Panc1 (cell line): ENCODE measurements at regions not wholly inside any gene's neighbourhood (a gene's known extent, or its start where the extent isn't known, plus 50 kb on each side); places are given as distances from the start of the nearest gene placed in this dataset.

Source experiments
- ATAC-seq: fragments of 200-7000 bp; cut with Tn5 transposase; 2 replicates; pipeline ENCODE4 v1.9.1; 2020; ENCODE audit warnings: mild to moderate bottlenecking, moderate library complexity
- BruUV-seq: library from RNA; stranded (reverse); fragments of 400-500 nt; replicated peaks from 2 replicates; lab custom pipeline; 2021; lab: Mats Ljungman, UMichigan
- CTCF ChIA-PET: fragments of 300-600 bp; sonication (Branson Sonifier 250); formaldehyde crosslinking; loops from one replicate; lab custom pipeline; 2022; ENCODE audit warnings: antibody characterized with exemption; lab: Charles Lee
- POLR2A ChIA-PET: fragments of 300-600 bp; sonication (Branson Sonifier 250); formaldehyde crosslinking; loops from one replicate; lab custom pipeline; 2022; ENCODE audit warnings: antibody characterized with exemption; lab: Charles Lee
- DNase-seq: peaks from one replicate; pipeline ENCODE4 v3.0.0-alpha.2; 2010; ENCODE audit warnings: low read depth, low spot score
- H3K27ac ChIP-seq: 2 replicates; pipeline ENCODE4 v1.5.1; 2011; ENCODE audit warnings: mild to moderate bottlenecking, low read length, inconsistent platforms
- H3K27me3 ChIP-seq: fragments of 200-500 bp; sonication (Bioruptor generic); 2 replicates; pipeline ENCODE4 v1.6.0; 2014; ENCODE audit warnings: low read length, inconsistent platforms; ENCODE audit not compliant: control insufficient read depth, insufficient read depth
- H3K36me3 ChIP-seq: fragments of 200-500 bp; sonication (Bioruptor generic); 2 replicates; pipeline ENCODE4 v1.5.1; 2014; ENCODE audit warnings: inconsistent platforms, mild to moderate bottlenecking, low read length, moderate library complexity; ENCODE audit not compliant: control insufficient read depth, insufficient read depth
- H3K4me1 ChIP-seq: 2 replicates; pipeline ENCODE4 v1.5.1; 2011; ENCODE audit warnings: inconsistent platforms, mild to moderate bottlenecking, low read length, moderate library complexity; ENCODE audit not compliant: control insufficient read depth, insufficient read depth
- H3K4me3 ChIP-seq, 2 experiments: 2 replicates each; pipeline ENCODE4 v1.5.1; 2011 to 2012; ENCODE audit warnings: low read depth in 2 of 2, low read length in 2 of 2, mild to moderate bottlenecking in 2 of 2, inconsistent platforms in 1 of 2, moderate library complexity in 1 of 2
- H3K9me3 ChIP-seq: fragments of 200-500 bp; sonication (Bioruptor generic); 2 replicates; pipeline ENCODE4 v1.5.1; 2014; ENCODE audit warnings: low read depth, mild to moderate bottlenecking, inconsistent platforms, low read length, moderate library complexity; ENCODE audit not compliant: control insufficient read depth, insufficient read depth
- POLR2AphosphoS5 ChIP-seq: IDR thresholded peaks from 2 replicates; pipeline ENCODE4 v1.6.1; 2012; ENCODE audit warnings: mild to moderate bottlenecking, low read depth, low read length, moderate library complexity
- SIN3A ChIP-seq: IDR thresholded peaks from 2 replicates; pipeline ENCODE4 v1.6.1; 2012; ENCODE audit warnings: low read depth, mild to moderate bottlenecking, low read length, moderate library complexity, borderline replicate concordance; ENCODE audit not compliant: insufficient read depth
- TCF7L2 ChIP-seq: IDR thresholded peaks from 2 replicates; pipeline ENCODE4 v1.6.1; 2011; ENCODE audit warnings: mild to moderate bottlenecking, low read depth, low read length, inconsistent platforms
- in situ Hi-C: cut with HindIII; loops from 2 replicates; pipeline ENCODE4 v1.10.0; 2016; ENCODE audit warnings: low sequenced_read_pairs, low pct_unique_long_range_greater_than_20kb
- intact Hi-C: fragments of 100-400 bp; cut with micrococcal nuclease; formaldehyde crosslinking; loops from one replicate; pipeline ENCODE4 v1.10.0; 2022; ENCODE audit not compliant: unreplicated experiment
- TF ChIP-seq, protein P1 (sequence below), 2 experiments: IDR thresholded peaks; 2 replicates each; pipeline ENCODE4 v1.6.1; 2011 to 2012; ENCODE audit warnings: low read depth in 2 of 2, control low read depth in 1 of 2, low read length in 1 of 2, mild to moderate bottlenecking in 1 of 2, moderate library complexity in 1 of 2; ENCODE audit not compliant: insufficient read depth in 1 of 2
- TF ChIP-seq, protein P2 (sequence below): fragments of 450-650 bp; IDR thresholded peaks from 2 replicates; pipeline ENCODE4 v1.5.1; 2017; ENCODE audit warnings: mild to moderate bottlenecking

DNA sequence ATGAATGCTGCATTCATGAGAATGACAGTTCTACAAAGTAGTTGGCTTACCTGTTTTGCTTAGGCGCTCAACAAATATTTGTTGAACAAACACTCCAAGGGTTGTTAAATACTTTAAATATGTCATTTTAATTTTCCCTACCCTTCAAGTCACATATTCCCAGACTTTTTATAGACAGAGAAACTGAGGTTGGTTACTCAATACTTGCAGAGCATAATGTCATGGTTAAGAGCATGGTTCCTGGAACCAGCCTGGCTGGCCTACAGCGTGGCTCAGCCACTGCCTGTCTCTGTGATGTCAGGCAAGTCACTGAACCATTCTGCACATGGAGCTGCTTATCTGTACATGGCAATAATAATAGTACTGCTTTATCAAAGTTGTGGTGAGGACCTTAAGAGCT, 120.0 kb upstream of the STK17B start:
- Histone ChIP-seq H3K36me3 (no peaks in the 10 kb centered on the region), H3K4me1 (no peaks in the 10 kb centered on the region), H3K4me3 (no peak overlapping the region), H3K9me3 (no peaks in the 10 kb centered on the region), H3K27ac (no peak overlapping the region), H3K27me3 (no peaks in the 10 kb centered on the region)
- DNase-seq (no peak), ATAC-seq (peak; percentile 69; the same call in 1 of the 2 replicates)
- ChIA-PET POLR2A (no interaction called here), CTCF (no interaction called here)
- no peak for TF ChIP-seq POLR2AphosphoS5
- in situ Hi-C loops, result no loop called here
- intact Hi-C loops, result loop anchor here (10.0 kb wide), 1 partner anchor 473 kb away; no protein-coding TSS in a partner anchor
- BruUV-seq, result no TSS peak

DNA sequence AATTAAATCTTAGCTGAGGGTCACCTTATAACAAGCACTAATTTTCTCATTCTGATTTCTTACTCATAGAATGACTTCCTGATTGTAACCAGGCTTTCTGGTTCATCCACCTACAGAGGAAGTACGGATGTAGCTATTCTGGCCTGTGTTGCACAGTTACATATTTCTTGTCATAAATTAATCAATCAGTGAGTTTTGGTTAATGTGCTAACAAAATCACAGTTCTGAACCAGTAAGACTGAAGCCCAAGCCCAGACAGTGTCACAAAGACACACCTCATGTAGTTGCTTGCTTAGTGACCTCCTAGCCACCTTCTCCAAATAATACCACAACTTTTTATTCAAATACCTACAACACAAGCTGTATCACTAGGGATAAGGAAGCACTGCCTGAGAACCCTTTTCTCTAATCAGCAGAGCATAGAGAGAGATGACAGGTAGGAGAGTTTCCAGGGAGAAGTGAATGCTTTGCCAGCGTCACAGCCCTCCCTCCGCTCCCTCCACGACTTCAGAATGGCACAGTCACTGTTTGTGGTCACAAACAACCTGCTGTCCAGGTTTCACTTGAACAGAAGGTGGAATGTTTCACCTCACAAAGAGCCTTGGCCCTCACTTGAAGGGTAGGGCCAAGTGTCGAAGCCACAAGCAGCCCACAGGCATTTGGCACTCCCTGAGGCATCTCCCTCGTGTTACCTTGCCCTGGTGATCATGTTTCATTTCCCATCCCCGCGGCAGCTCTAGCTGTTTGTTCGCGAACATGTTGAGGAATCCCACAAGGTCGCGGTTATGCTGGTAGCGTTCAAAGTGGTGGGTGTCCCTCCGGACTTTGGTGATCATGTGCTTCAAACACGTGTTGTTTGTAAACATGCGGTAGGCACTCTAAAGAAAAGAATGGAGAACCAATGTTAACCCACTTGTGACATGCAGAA, 120.8 kb upstream of the STK17B start:
- ATAC-seq (no peak), DNase-seq (no peak)
- in situ Hi-C loops, result no loop called here
- TF ChIP-seq POLR2AphosphoS5 (no peak), SIN3A (no peak), TCF7L2 (no peak)
- TF ChIP-seq, protein P1, sequence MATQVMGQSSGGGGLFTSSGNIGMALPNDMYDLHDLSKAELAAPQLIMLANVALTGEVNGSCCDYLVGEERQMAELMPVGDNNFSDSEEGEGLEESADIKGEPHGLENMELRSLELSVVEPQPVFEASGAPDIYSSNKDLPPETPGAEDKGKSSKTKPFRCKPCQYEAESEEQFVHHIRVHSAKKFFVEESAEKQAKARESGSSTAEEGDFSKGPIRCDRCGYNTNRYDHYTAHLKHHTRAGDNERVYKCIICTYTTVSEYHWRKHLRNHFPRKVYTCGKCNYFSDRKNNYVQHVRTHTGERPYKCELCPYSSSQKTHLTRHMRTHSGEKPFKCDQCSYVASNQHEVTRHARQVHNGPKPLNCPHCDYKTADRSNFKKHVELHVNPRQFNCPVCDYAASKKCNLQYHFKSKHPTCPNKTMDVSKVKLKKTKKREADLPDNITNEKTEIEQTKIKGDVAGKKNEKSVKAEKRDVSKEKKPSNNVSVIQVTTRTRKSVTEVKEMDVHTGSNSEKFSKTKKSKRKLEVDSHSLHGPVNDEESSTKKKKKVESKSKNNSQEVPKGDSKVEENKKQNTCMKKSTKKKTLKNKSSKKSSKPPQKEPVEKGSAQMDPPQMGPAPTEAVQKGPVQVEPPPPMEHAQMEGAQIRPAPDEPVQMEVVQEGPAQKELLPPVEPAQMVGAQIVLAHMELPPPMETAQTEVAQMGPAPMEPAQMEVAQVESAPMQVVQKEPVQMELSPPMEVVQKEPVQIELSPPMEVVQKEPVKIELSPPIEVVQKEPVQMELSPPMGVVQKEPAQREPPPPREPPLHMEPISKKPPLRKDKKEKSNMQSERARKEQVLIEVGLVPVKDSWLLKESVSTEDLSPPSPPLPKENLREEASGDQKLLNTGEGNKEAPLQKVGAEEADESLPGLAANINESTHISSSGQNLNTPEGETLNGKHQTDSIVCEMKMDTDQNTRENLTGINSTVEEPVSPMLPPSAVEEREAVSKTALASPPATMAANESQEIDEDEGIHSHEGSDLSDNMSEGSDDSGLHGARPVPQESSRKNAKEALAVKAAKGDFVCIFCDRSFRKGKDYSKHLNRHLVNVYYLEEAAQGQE (IDR thresholded peaks at IDR 0.05; ENCODE audit: insufficient read depth in 1 of 2, low read depth in 2 of 2, low read length in 1 of 2), result no peak
- TF ChIP-seq, protein P2, sequence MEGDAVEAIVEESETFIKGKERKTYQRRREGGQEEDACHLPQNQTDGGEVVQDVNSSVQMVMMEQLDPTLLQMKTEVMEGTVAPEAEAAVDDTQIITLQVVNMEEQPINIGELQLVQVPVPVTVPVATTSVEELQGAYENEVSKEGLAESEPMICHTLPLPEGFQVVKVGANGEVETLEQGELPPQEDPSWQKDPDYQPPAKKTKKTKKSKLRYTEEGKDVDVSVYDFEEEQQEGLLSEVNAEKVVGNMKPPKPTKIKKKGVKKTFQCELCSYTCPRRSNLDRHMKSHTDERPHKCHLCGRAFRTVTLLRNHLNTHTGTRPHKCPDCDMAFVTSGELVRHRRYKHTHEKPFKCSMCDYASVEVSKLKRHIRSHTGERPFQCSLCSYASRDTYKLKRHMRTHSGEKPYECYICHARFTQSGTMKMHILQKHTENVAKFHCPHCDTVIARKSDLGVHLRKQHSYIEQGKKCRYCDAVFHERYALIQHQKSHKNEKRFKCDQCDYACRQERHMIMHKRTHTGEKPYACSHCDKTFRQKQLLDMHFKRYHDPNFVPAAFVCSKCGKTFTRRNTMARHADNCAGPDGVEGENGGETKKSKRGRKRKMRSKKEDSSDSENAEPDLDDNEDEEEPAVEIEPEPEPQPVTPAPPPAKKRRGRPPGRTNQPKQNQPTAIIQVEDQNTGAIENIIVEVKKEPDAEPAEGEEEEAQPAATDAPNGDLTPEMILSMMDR, result no peak
- ChIA-PET CTCF (no interaction called here), POLR2A (no interaction called here)
- Histone ChIP-seq H3K4me1 (no peaks in the 10 kb centered on the region), H3K4me3 (no peak overlapping the region), H3K9me3 (no peaks in the 10 kb centered on the region), H3K36me3 (no peaks in the 10 kb centered on the region), H3K27me3 (no peaks in the 10 kb centered on the region), H3K27ac (no peak overlapping the region; the same call in 1 of the 2 replicates)
- BruUV-seq, result no TSS peak
- intact Hi-C loops, result loop anchor here (10.0 kb wide), 1 partner anchor 473 kb away; no protein-coding TSS in a partner anchor
